WTC11 (cell line): ENCODE measurements at regions not wholly inside any gene's neighbourhood (a gene's known extent, or its start where the extent isn't known, plus 50 kb on each side); places are given as distances from the start of the nearest gene placed in this dataset.

ENCODE experiments used
- ATAC-seq: fragments of 200-7000 bp; cut with Tn5 transposase; 2 replicates; pipeline ENCODE4 v1.10.0; 2021; ENCODE audit warnings: mild to moderate bottlenecking, moderate library complexity
- CTCF ChIA-PET: fragments of 300-600 bp; sonication (Branson Sonifier 250); formaldehyde crosslinking; loops from one replicate; lab custom pipeline; 2021; ENCODE audit warnings: antibody characterized with exemption; lab: Charles Lee
- POLR2A ChIA-PET: fragments of 350-600 bp; sonication (Branson Sonifier 250); formaldehyde crosslinking; loops from one replicate; lab custom pipeline; 2021; ENCODE audit warnings: antibody characterized with exemption; lab: Charles Lee
- DNase-seq: peaks from one replicate; pipeline ENCODE4 v3.0.0; 2021; ENCODE audit warnings: low spot score
- H3K27ac Mint-ChIP-seq: 2 replicates; pipeline ENCODE4 v1.8.0; 2021; ENCODE audit warnings: mixed read lengths
- H3K27me3 Mint-ChIP-seq: 2 replicates; pipeline ENCODE4 v1.8.0; 2021; ENCODE audit warnings: low read depth, mild to moderate bottlenecking, moderate library complexity, mixed read lengths
- H3K36me3 Mint-ChIP-seq: 2 replicates; pipeline ENCODE4 v1.8.0; 2021; ENCODE audit warnings: mixed read lengths
- H3K4me1 Mint-ChIP-seq: 2 replicates; pipeline ENCODE4 v1.8.0; 2022; ENCODE audit warnings: mixed read lengths
- H3K4me3 Mint-ChIP-seq: 2 replicates; pipeline ENCODE4 v1.8.0; 2021; ENCODE audit warnings: mild to moderate bottlenecking, moderate library complexity, mixed read lengths
- H3K9me3 Mint-ChIP-seq: 2 replicates; pipeline ENCODE4 v1.8.0; 2021; ENCODE audit warnings: mixed read lengths
- CREB1 ChIP-seq: sonication (generic); formaldehyde crosslinking; IDR thresholded peaks from 2 replicates; pipeline ENCODE4 v1.8.0; 2023; ENCODE audit warnings: mild to moderate bottlenecking, missing genetic modification reagents
- ELF4 ChIP-seq: sonication (generic); formaldehyde crosslinking; IDR thresholded peaks from 2 replicates; pipeline ENCODE4 v1.8.1; 2022; ENCODE audit warnings: low read depth, mild to moderate bottlenecking, moderate library complexity, missing genetic modification reagents
- ESRRA ChIP-seq: sonication (generic); formaldehyde crosslinking; IDR thresholded peaks from 2 replicates; pipeline ENCODE4 v1.8.1; 2022; ENCODE audit warnings: mild to moderate bottlenecking, missing genetic modification reagents, borderline replicate concordance
- FOXP1 ChIP-seq: sonication (generic); formaldehyde crosslinking; IDR thresholded peaks from 2 replicates; pipeline ENCODE4 v1.8.0; 2022; ENCODE audit warnings: missing genetic modification reagents, mild to moderate bottlenecking, moderate library complexity, borderline replicate concordance
- IRF2 ChIP-seq: sonication (generic); formaldehyde crosslinking; IDR thresholded peaks from 2 replicates; pipeline ENCODE4 v1.8.0; 2022; ENCODE audit warnings: low read depth, missing genetic modification reagents, borderline replicate concordance
- NFE2L1 ChIP-seq: sonication (generic); formaldehyde crosslinking; IDR thresholded peaks from 2 replicates; pipeline ENCODE4 v1.8.1; 2023; ENCODE audit warnings: missing genetic modification reagents
- NR2C2 ChIP-seq: sonication (generic); formaldehyde crosslinking; IDR thresholded peaks from 2 replicates; pipeline ENCODE4 v1.8.0; 2022; ENCODE audit warnings: mild to moderate bottlenecking, missing genetic modification reagents
- NR3C1 ChIP-seq: sonication (generic); formaldehyde crosslinking; conservative IDR thresholded peaks from 2 replicates; pipeline ENCODE4 v1.8.1; 2023; ENCODE audit warnings: low read depth, mild to moderate bottlenecking, missing genetic modification reagents
- SMAD3 ChIP-seq: sonication (generic); formaldehyde crosslinking; IDR thresholded peaks from 2 replicates; pipeline ENCODE4 v1.8.0; 2022; ENCODE audit warnings: missing genetic modification reagents, mild to moderate bottlenecking, borderline replicate concordance
- TP53 ChIP-seq: sonication (generic); formaldehyde crosslinking; IDR thresholded peaks from 2 replicates; pipeline ENCODE4 v1.8.1; 2023; ENCODE audit warnings: mild to moderate bottlenecking, missing genetic modification reagents
- ZNF219 ChIP-seq: sonication (generic); formaldehyde crosslinking; IDR thresholded peaks from 2 replicates; pipeline ENCODE4 v1.8.0; 2023; ENCODE audit warnings: missing genetic modification reagents, mild to moderate bottlenecking, borderline replicate concordance
- ZNF416 ChIP-seq: fragments of 250-450 bp; sonication (Bioruptor Pico); IDR thresholded peaks from 2 replicates; pipeline ENCODE4 v1.9.0; 2021; ENCODE audit warnings: mild to moderate bottlenecking, inconsistent platforms
- TF ChIP-seq, protein P1 (sequence below): sonication (generic); formaldehyde crosslinking; IDR thresholded peaks from 2 replicates; pipeline ENCODE4 v1.8.0; 2022; ENCODE audit warnings: missing genetic modification reagents
- TF ChIP-seq, protein P2 (sequence below): sonication (generic); formaldehyde crosslinking; IDR thresholded peaks from 2 replicates; pipeline ENCODE4 v1.8.1; 2022; ENCODE audit warnings: low read depth, missing genetic modification reagents, borderline replicate concordance
- TF ChIP-seq, protein P3 (sequence below): sonication (generic); formaldehyde crosslinking; IDR thresholded peaks from 2 replicates; pipeline ENCODE4 v1.8.0; 2023; ENCODE audit warnings: mild to moderate bottlenecking, missing genetic modification reagents
- TF ChIP-seq, protein P4 (sequence below): fragments of 200-600 bp; IDR thresholded peaks from 2 replicates; pipeline ENCODE4 v1.8.0; 2022; ENCODE audit warnings: antibody characterized with exemption
- TF ChIP-seq, protein P5 (sequence below): fragments of 250-450 bp; sonication (Bioruptor Pico); conservative IDR thresholded peaks from 2 replicates; pipeline ENCODE4 v1.9.0; 2021; ENCODE audit warnings: mild to moderate bottlenecking

DNA sequence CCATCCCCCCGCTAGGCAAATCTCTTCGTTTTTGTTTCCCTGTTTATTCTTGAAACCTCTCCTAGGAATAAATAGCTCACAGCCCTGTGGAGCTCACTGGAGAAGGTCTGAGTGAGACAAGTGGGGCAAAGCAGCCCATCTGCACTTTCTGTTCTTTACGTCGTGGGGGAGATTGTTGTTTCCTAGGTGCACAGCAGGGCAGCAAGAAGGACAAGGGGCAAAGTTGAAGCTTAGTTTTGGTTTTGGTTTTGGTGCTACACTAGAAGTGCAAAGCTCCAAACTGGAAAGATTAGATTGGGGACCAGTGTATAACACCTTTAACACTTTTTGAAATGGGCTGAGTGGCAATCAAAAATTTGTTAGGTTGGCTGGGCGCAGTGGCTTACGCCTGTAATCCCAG is 76.6 kb downstream of the GPR88 start (continued):
- TF ChIP-seq CREB1 (CRISPR knock-in tag) (no peak), TP53 (CRISPR knock-in tag) (no peak), FOXP1 (CRISPR knock-in tag) (no peak), NR3C1 (no peak)
- TF ChIP-seq, protein P1, sequence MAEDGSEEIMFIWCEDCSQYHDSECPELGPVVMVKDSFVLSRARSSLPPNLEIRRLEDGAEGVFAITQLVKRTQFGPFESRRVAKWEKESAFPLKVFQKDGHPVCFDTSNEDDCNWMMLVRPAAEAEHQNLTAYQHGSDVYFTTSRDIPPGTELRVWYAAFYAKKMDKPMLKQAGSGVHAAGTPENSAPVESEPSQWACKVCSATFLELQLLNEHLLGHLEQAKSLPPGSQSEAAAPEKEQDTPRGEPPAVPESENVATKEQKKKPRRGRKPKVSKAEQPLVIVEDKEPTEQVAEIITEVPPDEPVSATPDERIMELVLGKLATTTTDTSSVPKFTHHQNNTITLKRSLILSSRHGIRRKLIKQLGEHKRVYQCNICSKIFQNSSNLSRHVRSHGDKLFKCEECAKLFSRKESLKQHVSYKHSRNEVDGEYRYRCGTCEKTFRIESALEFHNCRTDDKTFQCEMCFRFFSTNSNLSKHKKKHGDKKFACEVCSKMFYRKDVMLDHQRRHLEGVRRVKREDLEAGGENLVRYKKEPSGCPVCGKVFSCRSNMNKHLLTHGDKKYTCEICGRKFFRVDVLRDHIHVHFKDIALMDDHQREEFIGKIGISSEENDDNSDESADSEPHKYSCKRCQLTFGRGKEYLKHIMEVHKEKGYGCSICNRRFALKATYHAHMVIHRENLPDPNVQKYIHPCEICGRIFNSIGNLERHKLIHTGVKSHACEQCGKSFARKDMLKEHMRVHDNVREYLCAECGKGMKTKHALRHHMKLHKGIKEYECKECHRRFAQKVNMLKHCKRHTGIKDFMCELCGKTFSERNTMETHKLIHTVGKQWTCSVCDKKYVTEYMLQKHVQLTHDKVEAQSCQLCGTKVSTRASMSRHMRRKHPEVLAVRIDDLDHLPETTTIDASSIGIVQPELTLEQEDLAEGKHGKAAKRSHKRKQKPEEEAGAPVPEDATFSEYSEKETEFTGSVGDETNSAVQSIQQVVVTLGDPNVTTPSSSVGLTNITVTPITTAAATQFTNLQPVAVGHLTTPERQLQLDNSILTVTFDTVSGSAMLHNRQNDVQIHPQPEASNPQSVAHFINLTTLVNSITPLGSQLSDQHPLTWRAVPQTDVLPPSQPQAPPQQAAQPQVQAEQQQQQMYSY, result no peak
- TF ChIP-seq, protein P2, sequence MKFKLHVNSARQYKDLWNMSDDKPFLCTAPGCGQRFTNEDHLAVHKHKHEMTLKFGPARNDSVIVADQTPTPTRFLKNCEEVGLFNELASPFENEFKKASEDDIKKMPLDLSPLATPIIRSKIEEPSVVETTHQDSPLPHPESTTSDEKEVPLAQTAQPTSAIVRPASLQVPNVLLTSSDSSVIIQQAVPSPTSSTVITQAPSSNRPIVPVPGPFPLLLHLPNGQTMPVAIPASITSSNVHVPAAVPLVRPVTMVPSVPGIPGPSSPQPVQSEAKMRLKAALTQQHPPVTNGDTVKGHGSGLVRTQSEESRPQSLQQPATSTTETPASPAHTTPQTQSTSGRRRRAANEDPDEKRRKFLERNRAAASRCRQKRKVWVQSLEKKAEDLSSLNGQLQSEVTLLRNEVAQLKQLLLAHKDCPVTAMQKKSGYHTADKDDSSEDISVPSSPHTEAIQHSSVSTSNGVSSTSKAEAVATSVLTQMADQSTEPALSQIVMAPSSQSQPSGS, result no peak
- TF ChIP-seq, protein P3, sequence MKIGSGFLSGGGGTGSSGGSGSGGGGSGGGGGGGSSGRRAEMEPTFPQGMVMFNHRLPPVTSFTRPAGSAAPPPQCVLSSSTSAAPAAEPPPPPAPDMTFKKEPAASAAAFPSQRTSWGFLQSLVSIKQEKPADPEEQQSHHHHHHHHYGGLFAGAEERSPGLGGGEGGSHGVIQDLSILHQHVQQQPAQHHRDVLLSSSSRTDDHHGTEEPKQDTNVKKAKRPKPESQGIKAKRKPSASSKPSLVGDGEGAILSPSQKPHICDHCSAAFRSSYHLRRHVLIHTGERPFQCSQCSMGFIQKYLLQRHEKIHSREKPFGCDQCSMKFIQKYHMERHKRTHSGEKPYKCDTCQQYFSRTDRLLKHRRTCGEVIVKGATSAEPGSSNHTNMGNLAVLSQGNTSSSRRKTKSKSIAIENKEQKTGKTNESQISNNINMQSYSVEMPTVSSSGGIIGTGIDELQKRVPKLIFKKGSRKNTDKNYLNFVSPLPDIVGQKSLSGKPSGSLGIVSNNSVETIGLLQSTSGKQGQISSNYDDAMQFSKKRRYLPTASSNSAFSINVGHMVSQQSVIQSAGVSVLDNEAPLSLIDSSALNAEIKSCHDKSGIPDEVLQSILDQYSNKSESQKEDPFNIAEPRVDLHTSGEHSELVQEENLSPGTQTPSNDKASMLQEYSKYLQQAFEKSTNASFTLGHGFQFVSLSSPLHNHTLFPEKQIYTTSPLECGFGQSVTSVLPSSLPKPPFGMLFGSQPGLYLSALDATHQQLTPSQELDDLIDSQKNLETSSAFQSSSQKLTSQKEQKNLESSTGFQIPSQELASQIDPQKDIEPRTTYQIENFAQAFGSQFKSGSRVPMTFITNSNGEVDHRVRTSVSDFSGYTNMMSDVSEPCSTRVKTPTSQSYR (CRISPR knock-in tag), result no peak

DNA sequence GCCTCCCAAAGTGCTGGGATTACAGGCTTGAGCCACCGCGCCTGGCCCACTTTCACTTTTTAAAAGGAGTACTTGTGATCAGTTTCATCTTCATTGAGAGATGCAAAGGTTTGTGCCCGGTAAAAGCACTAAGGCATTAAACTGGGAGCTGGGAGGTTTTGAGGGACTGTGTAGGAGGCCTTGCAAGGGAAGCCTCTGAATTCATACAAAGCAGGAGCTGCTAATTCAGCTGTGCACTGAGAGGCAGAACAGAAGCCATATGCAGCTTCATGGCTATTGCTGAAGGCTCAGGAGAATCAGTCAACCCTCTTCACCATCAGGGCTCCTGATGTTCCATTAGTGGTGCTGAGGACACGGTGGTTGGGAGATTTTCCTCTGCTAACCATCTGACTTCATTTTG is 77.7 kb downstream of the GPR88 start:
- no peaks in the 10 kb centered on the region for H3K27me3 Mint-ChIP-seq
- TF ChIP-seq NFE2L1 (no peak), ESRRA (no peak), SMAD3 (CRISPR knock-in tag) (no peak), ZNF219 (no peak), TP53 (CRISPR knock-in tag) (no peak), NR2C2 (CRISPR knock-in tag) (no peak), ZNF416 (no peak), ELF4 (CRISPR knock-in tag) (no peak), FOXP1 (CRISPR knock-in tag) (no peak), IRF2 (CRISPR knock-in tag) (no peak)
- TF ChIP-seq, protein P4, sequence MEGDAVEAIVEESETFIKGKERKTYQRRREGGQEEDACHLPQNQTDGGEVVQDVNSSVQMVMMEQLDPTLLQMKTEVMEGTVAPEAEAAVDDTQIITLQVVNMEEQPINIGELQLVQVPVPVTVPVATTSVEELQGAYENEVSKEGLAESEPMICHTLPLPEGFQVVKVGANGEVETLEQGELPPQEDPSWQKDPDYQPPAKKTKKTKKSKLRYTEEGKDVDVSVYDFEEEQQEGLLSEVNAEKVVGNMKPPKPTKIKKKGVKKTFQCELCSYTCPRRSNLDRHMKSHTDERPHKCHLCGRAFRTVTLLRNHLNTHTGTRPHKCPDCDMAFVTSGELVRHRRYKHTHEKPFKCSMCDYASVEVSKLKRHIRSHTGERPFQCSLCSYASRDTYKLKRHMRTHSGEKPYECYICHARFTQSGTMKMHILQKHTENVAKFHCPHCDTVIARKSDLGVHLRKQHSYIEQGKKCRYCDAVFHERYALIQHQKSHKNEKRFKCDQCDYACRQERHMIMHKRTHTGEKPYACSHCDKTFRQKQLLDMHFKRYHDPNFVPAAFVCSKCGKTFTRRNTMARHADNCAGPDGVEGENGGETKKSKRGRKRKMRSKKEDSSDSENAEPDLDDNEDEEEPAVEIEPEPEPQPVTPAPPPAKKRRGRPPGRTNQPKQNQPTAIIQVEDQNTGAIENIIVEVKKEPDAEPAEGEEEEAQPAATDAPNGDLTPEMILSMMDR, result no peak
- TF ChIP-seq, protein P5, sequence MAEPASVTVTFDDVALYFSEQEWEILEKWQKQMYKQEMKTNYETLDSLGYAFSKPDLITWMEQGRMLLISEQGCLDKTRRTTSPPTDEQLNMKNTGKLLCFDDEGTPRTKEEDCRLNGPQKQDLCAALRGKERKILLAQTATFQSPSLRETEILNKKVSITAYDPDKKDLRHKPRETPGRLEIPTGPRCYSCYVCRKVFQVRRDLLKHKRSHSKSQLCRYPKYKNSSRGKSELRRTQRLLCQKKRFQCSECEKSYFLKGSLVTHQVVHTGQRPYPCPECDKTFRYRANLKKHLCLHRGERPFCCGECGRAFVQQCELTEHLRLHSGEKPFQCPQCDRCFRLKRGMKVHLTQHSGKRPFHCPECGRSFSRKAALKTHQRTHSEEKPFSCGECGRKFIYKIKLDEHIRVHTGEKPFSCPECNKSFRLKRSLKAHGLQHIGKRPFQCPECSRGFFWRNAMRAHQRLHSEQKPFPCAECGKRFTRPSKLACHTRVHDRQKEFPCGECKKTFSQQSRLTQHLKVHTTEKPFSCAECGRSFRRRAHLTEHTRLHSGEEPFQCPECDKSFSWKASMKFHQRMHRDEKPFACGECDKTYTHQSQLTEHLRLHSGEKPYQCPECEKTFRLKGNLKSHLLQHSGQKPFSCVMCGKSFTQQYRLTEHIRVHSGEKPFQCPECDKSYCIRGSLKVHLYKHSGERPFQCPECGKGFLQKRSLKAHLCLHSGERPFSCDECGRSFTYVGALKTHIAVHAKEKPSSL, result no peak
- ATAC-seq (no peak), DNase-seq (no peak)
- no peak overlapping the region for H3K4me3 Mint-ChIP-seq
- H3K4me1 Mint-ChIP-seq, result no peaks in the 10 kb centered on the region
- ChIA-PET CTCF (interaction anchor here (0.6 kb wide), 1 partner anchor 40 kb away, joined by 3 read pairs; no protein-coding TSS in a partner anchor), POLR2A (no interaction called here)
- no peaks in the 10 kb centered on the region for H3K9me3 Mint-ChIP-seq
- no peaks in the 10 kb centered on the region for H3K36me3 Mint-ChIP-seq
- no peak overlapping the region for H3K27ac Mint-ChIP-seq
